Stimulated activated effector memory CD8-positive, alpha-beta T cell treated with anti-CD3 and anti-CD28 coated beads, Interleukin-12 subunit alpha, Interleukin-12 subunit beta, amount 100 ng/mL, for 72 hours (primary cell): ENCODE measurements at regions not wholly inside any gene's neighbourhood (a gene's known extent, or its start where the extent isn't known, plus 50 kb on each side); places are given as distances from the start of the nearest gene placed in this dataset.

Experiments used
- ATAC-seq: fragments of 150-1000 bp; cut with Tn5 transposase; 2 replicates; pipeline ENCODE4 v1.10.0; 2021
- DNase-seq, 2 donors: peaks; one replicate each; pipeline ENCODE4 v3.0.0; 2021 to 2022; ENCODE audit warnings: low spot score in 2 of 2
- H3K27ac Mint-ChIP-seq: one replicate; pipeline ENCODE4 v1.8.0; 2022; ENCODE audit warnings: mild to moderate bottlenecking, mixed read lengths
- H3K36me3 Mint-ChIP-seq: one replicate; pipeline ENCODE4 v1.8.0; 2022; ENCODE audit warnings: mild to moderate bottlenecking, mixed read lengths
- H3K4me1 Mint-ChIP-seq: one replicate; pipeline ENCODE4 v1.8.0; 2022; ENCODE audit warnings: mixed read lengths
- H3K4me3 Mint-ChIP-seq: one replicate; pipeline ENCODE4 v1.8.0; 2022; ENCODE audit warnings: mild to moderate bottlenecking, mixed read lengths
- H3K9me3 Mint-ChIP-seq: one replicate; pipeline ENCODE4 v1.8.0; 2022; ENCODE audit warnings: mixed read lengths

- no peak for ATAC-seq
- Mint-ChIP-seq H3K27ac (no peak overlapping the region), H3K4me3 (no peak overlapping the region)
Measured at GRCh38 chr3:135440233-135440632, 525.3 kb upstream of the PPP2R3A start.

GRCh38 chr3:135440746-135441145, 524.8 kb upstream of the PPP2R3A start:
- Mint-ChIP-seq H3K27ac (no peak overlapping the region), H3K36me3 (no peaks in the 10 kb centered on the region), H3K4me1 (no peaks in the 10 kb centered on the region), H3K4me3 (no peak overlapping the region), H3K9me3 (peaks cover 5% of the 10 kb centered on the region)
- DNase-seq (no peak), ATAC-seq (no peak)

More at GRCh38 chr3:135440233-135440632, 525.3 kb upstream of the PPP2R3A start:
- no peak for DNase-seq
- peaks cover 5% of the 10 kb centered on the region for H3K9me3 Mint-ChIP-seq
- no peaks in the 10 kb centered on the region for H3K36me3 Mint-ChIP-seq
- no peaks in the 10 kb centered on the region for H3K4me1 Mint-ChIP-seq

- Mint-ChIP-seq H3K9me3 (peaks cover 3% of the 10 kb centered on the region), H3K36me3 (no peaks in the 10 kb centered on the region), H3K4me1 (no peaks in the 10 kb centered on the region), H3K4me3 (no peak overlapping the region), H3K27ac (no peak overlapping the region)
- ATAC-seq (no peak), DNase-seq (no peak)
Measured at GRCh38 chr3:135444058-135444457, 521.5 kb upstream of the PPP2R3A start.

GRCh38 chr3:135447483-135447882, 518.0 kb upstream of the PPP2R3A start:
- H3K27ac Mint-ChIP-seq: no peak overlapping the region

GRCh38 chr3:135448520-135448919, 517.0 kb upstream of the PPP2R3A start:
- H3K4me3 Mint-ChIP-seq: no peak overlapping the region
- no peaks in the 10 kb centered on the region for H3K4me1 Mint-ChIP-seq
- no peak overlapping the region for H3K27ac Mint-ChIP-seq
- no peaks in the 10 kb centered on the region for H3K36me3 Mint-ChIP-seq
- ATAC-seq (no peak), DNase-seq (no peak)
- H3K9me3 Mint-ChIP-seq: peaks cover 4% of the 10 kb centered on the region

More at GRCh38 chr3:135447483-135447882, 518.0 kb upstream of the PPP2R3A start:
- no peak for DNase-seq
- H3K9me3 Mint-ChIP-seq: peaks cover 4% of the 10 kb centered on the region
- no peaks in the 10 kb centered on the region for H3K36me3 Mint-ChIP-seq
- no peaks in the 10 kb centered on the region for H3K4me1 Mint-ChIP-seq
- ATAC-seq: no peak
- H3K4me3 Mint-ChIP-seq: no peak overlapping the region

- Mint-ChIP-seq H3K36me3 (no peaks in the 10 kb centered on the region), H3K27ac (no peak overlapping the region), H3K9me3 (peaks cover 5% of the 10 kb centered on the region), H3K4me3 (no peak overlapping the region), H3K4me1 (no peaks in the 10 kb centered on the region)
- DNase-seq (no peak), ATAC-seq (no peak)
Measured at GRCh38 chr3:135449046-135449445, 516.5 kb upstream of the PPP2R3A start.

GRCh38 chr3:135451037-135451785, 514.3 kb upstream of the PPP2R3A start:
- H3K36me3 Mint-ChIP-seq: no peaks in the 10 kb centered on the region
- H3K4me1 Mint-ChIP-seq: no peaks in the 10 kb centered on the region
- DNase-seq (no peak), ATAC-seq (no peak)
- peaks cover 7% of the 10 kb centered on the region for H3K9me3 Mint-ChIP-seq
- no peak overlapping the region for H3K4me3 Mint-ChIP-seq
- no peak overlapping the region for H3K27ac Mint-ChIP-seq

- DNase-seq: no peak
- ATAC-seq: no peak
- Mint-ChIP-seq H3K4me1 (no peaks in the 10 kb centered on the region), H3K9me3 (peaks cover 7% of the 10 kb centered on the region), H3K36me3 (no peaks in the 10 kb centered on the region), H3K27ac (no peak overlapping the region), H3K4me3 (no peak overlapping the region)
Measured at GRCh38 chr3:135452881-135453280, 512.6 kb upstream of the PPP2R3A start.

GRCh38 chr3:135453326-135453725, 512.2 kb upstream of the PPP2R3A start:
- H3K4me3 Mint-ChIP-seq: no peak overlapping the region
- no peaks in the 10 kb centered on the region for H3K36me3 Mint-ChIP-seq
- H3K27ac Mint-ChIP-seq: no peak overlapping the region
- ATAC-seq (no peak), DNase-seq (no peak)
- peaks cover 7% of the 10 kb centered on the region for H3K9me3 Mint-ChIP-seq
- H3K4me1 Mint-ChIP-seq: no peaks in the 10 kb centered on the region

GRCh38 chr3:135454890-135455289, 510.6 kb upstream of the PPP2R3A start:
- Mint-ChIP-seq H3K36me3 (no peaks in the 10 kb centered on the region), H3K27ac (no peak overlapping the region), H3K9me3 (peaks cover 3% of the 10 kb centered on the region), H3K4me1 (no peaks in the 10 kb centered on the region), H3K4me3 (no peak overlapping the region)
- no peak for ATAC-seq
- no peak for DNase-seq

GRCh38 chr3:135456108-135456790, 509.3 kb upstream of the PPP2R3A start:
- peaks cover 3% of the 10 kb centered on the region for H3K9me3 Mint-ChIP-seq
- H3K36me3 Mint-ChIP-seq: no peaks in the 10 kb centered on the region
- no peak overlapping the region for H3K4me3 Mint-ChIP-seq
- ATAC-seq: no peak
- no peak overlapping the region for H3K27ac Mint-ChIP-seq
- H3K4me1 Mint-ChIP-seq: no peaks in the 10 kb centered on the region
- no peak for DNase-seq

- Mint-ChIP-seq H3K36me3 (no peaks in the 10 kb centered on the region), H3K27ac (no peak overlapping the region), H3K4me1 (no peaks in the 10 kb centered on the region), H3K9me3 (peaks cover 9% of the 10 kb centered on the region), H3K4me3 (no peak overlapping the region)
- no peak for DNase-seq
- ATAC-seq: no peak
Measured at GRCh38 chr3:135458541-135459322, 506.8 kb upstream of the PPP2R3A start.

GRCh38 chr3:135460273-135460672, 505.3 kb upstream of the PPP2R3A start:
- Mint-ChIP-seq H3K4me3 (no peak overlapping the region), H3K9me3 (peaks cover 6% of the 10 kb centered on the region), H3K27ac (no peak overlapping the region), H3K4me1 (no peaks in the 10 kb centered on the region), H3K36me3 (no peaks in the 10 kb centered on the region)
- no peak for ATAC-seq
- no peak for DNase-seq

GRCh38 chr3:135471911-135472310, 493.6 kb upstream of the PPP2R3A start:
- DNase-seq: no peak
- H3K27ac Mint-ChIP-seq: no peak overlapping the region
- ATAC-seq: no peak
- peaks cover 5% of the 10 kb centered on the region for H3K9me3 Mint-ChIP-seq
- H3K36me3 Mint-ChIP-seq: no peaks in the 10 kb centered on the region
- no peak overlapping the region for H3K4me3 Mint-ChIP-seq
- H3K4me1 Mint-ChIP-seq: no peaks in the 10 kb centered on the region

- ATAC-seq (no peak), DNase-seq (no peak)
- Mint-ChIP-seq H3K4me3 (no peak overlapping the region), H3K9me3 (peaks cover 4% of the 10 kb centered on the region), H3K27ac (no peak overlapping the region), H3K4me1 (no peaks in the 10 kb centered on the region), H3K36me3 (no peaks in the 10 kb centered on the region)
Measured at GRCh38 chr3:135473449-135473848, 492.1 kb upstream of the PPP2R3A start.
